HepG2 (cell line): ENCODE measurements at regions not wholly inside any gene's neighbourhood (a gene's known extent, or its start where the extent isn't known, plus 50 kb on each side); places are given as distances from the start of the nearest gene placed in this dataset.
A peak's percentile ranks its signal among the peaks of the same experiment; 100 is the strongest.
"Not testable (repeated sequence)": the region's sequence is repeated elsewhere in the genome, so short reads cannot be mapped to it uniquely, and the experiment has no call there.

Source experiments
- ATAC-seq: fragments of 200-7000 bp; cut with Tn5 transposase; 3 replicates; pipeline ENCODE4 v1.9.1; 2020; ENCODE audit warnings: mild to moderate bottlenecking, moderate library complexity
- BruUV-seq: library from RNA; stranded (reverse); fragments of 400-500 nt; replicated peaks from 2 replicates; lab custom pipeline; 2021; lab: Mats Ljungman, UMichigan
- CTCF ChIA-PET: fragments of 300-600 bp; formaldehyde crosslinking; extraction: SDS; loops from one replicate; lab custom pipeline; 2021; ENCODE audit warnings: low total read pairs, inconsistent platforms, low intra/inter-chr PET ratio; lab: Yijun Ruan, JAX
- POLR2A ChIA-PET: fragments of 350-600 bp; sonication (Branson Sonifier 250); formaldehyde crosslinking; loops from one replicate; lab custom pipeline; 2020; ENCODE audit warnings: antibody characterized with exemption, inconsistent platforms; lab: Yijun Ruan, JAX
- DNase-seq: peaks from one replicate; pipeline ENCODE4 v3.0.0-alpha.2; 2015; ENCODE audit warnings: low spot score
- FAIRE-seq: peaks from 3 replicates; lab custom pipeline; 2011; peaks lifted over from hg19 to GRCh38; lab: Jason Lieb, UNC
- H2AFZ ChIP-seq: one replicate; pipeline ENCODE4 v1.6.1; 2011; ENCODE audit warnings: low read length, inconsistent platforms
- H3K27ac ChIP-seq: fragments of 300-600 bp; 3 replicates; pipeline ENCODE4 v1.8.0; 2011; ENCODE audit warnings: mixed run types, mild to moderate bottlenecking, mixed read lengths, low read length, inconsistent platforms; ENCODE audit not compliant: insufficient read depth; ENCODE audit errors: extremely low read length
- H3K27me3 ChIP-seq, 2 experiments: fragments of 200-600 bp in 1 of 2; 2 replicates in 1 of 2; 3 replicates in 1 of 2; pipeline versions ENCODE4 v1.6.0 to v1.8.0; 2011; ENCODE audit warnings: low read length in 2 of 2, mild to moderate bottlenecking in 2 of 2, moderate library complexity in 2 of 2, inconsistent platforms in 1 of 2; ENCODE audit not compliant: insufficient read depth in 2 of 2, control insufficient read depth in 1 of 2
- H3K36me3 ChIP-seq, 2 experiments: fragments of 200-600 bp in 1 of 2; replicated peaks in 1 of 2; 2 replicates in 1 of 2; 3 replicates in 1 of 2; pipeline versions ENCODE4 v1.5.1 to v1.8.0; 2011; ENCODE audit warnings: low read length in 2 of 2, inconsistent platforms in 1 of 2; ENCODE audit not compliant: insufficient read depth in 2 of 2, control insufficient read depth in 1 of 2
- H3K4me1 ChIP-seq: 2 replicates; pipeline ENCODE4 v1.5.1; 2012; ENCODE audit warnings: low read length, inconsistent platforms; ENCODE audit not compliant: insufficient read depth
- H3K4me2 ChIP-seq: 2 replicates; pipeline ENCODE4 v1.6.0; 2011; ENCODE audit warnings: low read depth, low read length, inconsistent platforms
- H3K4me3 ChIP-seq, 3 experiments: fragments of 200-600 bp in 1 of 3; sonication (generic), shearing (Covaris generic) in 1 of 3; replicated peaks in 1 of 3; 2 replicates each; pipeline ENCODE4 v1.5.1; 2011 to 2016; ENCODE audit warnings: low read length in 3 of 3, inconsistent platforms in 2 of 3, low read depth in 2 of 3, mild to moderate bottlenecking in 2 of 3, control low read depth in 1 of 3, mixed read lengths in 1 of 3; ENCODE audit not compliant: insufficient read depth in 1 of 3
- H3K79me2 ChIP-seq: one replicate; pipeline ENCODE4 v1.6.1; 2011; ENCODE audit warnings: low read length, inconsistent platforms; ENCODE audit not compliant: insufficient read depth
- H3K9ac ChIP-seq: 2 replicates; pipeline ENCODE4 v1.6.0; 2011; ENCODE audit warnings: mild to moderate bottlenecking, low read depth, low read length, inconsistent platforms; ENCODE audit not compliant: insufficient read depth
- H3K9me3 ChIP-seq: 2 replicates; pipeline ENCODE4 v1.5.1; 2012; ENCODE audit warnings: mild to moderate bottlenecking, low read length
- H4K20me1 ChIP-seq: 2 replicates; pipeline ENCODE4 v1.6.0; 2011; ENCODE audit warnings: inconsistent platforms, mild to moderate bottlenecking, low read length, moderate library complexity; ENCODE audit not compliant: insufficient read depth
- BRF2 ChIP-seq: sonication (generic); formaldehyde crosslinking; IDR thresholded peaks from 2 replicates; pipeline ENCODE4 v1.8.1; 2022; ENCODE audit warnings: mild to moderate bottlenecking, missing genetic modification reagents
- CEBPB ChIP-seq: IDR thresholded peaks from 2 replicates; pipeline ENCODE4 v1.6.1; 2011; ENCODE audit warnings: low read depth, low read length, improper control_type of control experiment, borderline replicate concordance
- MAFK ChIP-seq, 2 experiments: IDR thresholded peaks in 1 of 2; conservative IDR thresholded peaks in 1 of 2; 2 replicates each; pipeline ENCODE4 v1.6.1; 2011; ENCODE audit warnings: improper control_type of control experiment in 2 of 2, low read length in 2 of 2
- WGBS: methylation state at CpG from one replicate; pipeline ENCODE4 v1.1.6; 2017; ENCODE audit warnings: low lambda C conversion rate; 5-methylcytosine and 5-hydroxymethylcytosine counted together
- in situ Hi-C: cut with HindIII; loops from 2 replicates; pipeline ENCODE4 v1.10.0; 2017; ENCODE audit warnings: low pct_unique_long_range_greater_than_20kb; ENCODE audit not compliant: extremely low pct_ligation_motif_present
- intact Hi-C: fragments of 100-400 bp; cut with micrococcal nuclease; formaldehyde crosslinking; loops from one replicate; pipeline ENCODE4 v1.10.0; 2022; ENCODE audit not compliant: unreplicated experiment

- Histone ChIP-seq H3K4me1 (no peaks in the 10 kb centered on the region), H3K79me2 (no peaks in the 10 kb centered on the region), H3K27me3 (no peaks in the 10 kb centered on the region), H4K20me1 (no peaks in the 10 kb centered on the region), H2AFZ (no peak overlapping the region), H3K27ac (no peak overlapping the region), H3K4me3 (no peak overlapping the region), H3K9me3 (peaks cover 26% of the 10 kb centered on the region), H3K9ac (no peak overlapping the region), H3K36me3 (no peaks in the 10 kb centered on the region), H3K4me2 (no peak overlapping the region)
- BruUV-seq = no TSS peak
- 41% methylated on average over 10 of the region's 10 CpGs for WGBS
- TF ChIP-seq CEBPB (peak; percentile 51; the same call in 1 of the 2 replicates), BRF2 (CRISPR knock-in tag) (no peak)
- intact Hi-C loops = no loop called here
- ChIA-PET POLR2A (no interaction called here), CTCF (no interaction called here)
- no peak for DNase-seq
- ATAC-seq = no peak
- in situ Hi-C loops = no loop called here
- FAIRE-seq = no peak
Measured at GRCh38 chr20:60789399-60789798, 462.7 kb upstream of the CDH4 start.

GRCh38 chr20:60790339-60790738 is 461.7 kb upstream of the CDH4 start:
- FAIRE-seq, in situ Hi-C loops: not testable (repeated sequence)
- 62% methylated on average over 3 of the region's 3 CpGs for WGBS

More at GRCh38 chr20:60790339-60790738, 461.7 kb upstream of the CDH4 start:
- H3K4me3 ChIP-seq, H3K36me3 ChIP-seq, H3K27me3 ChIP-seq, BruUV-seq, CTCF ChIA-PET, H3K79me2 ChIP-seq, POLR2A ChIA-PET, H4K20me1 ChIP-seq, H3K4me1 ChIP-seq, H3K27ac ChIP-seq, ATAC-seq, H3K4me2 ChIP-seq, H3K9ac ChIP-seq, DNase-seq, H2AFZ ChIP-seq, intact Hi-C loops: not testable (repeated sequence)
- H3K9me3 ChIP-seq = peaks cover 30% of the 10 kb centered on the region
- TF ChIP-seq MAFK (conservative IDR thresholded peaks at IDR 0.05 in 1 of 2, IDR thresholded peaks at IDR 0.05 in 1 of 2; ENCODE audit: low read length in 2 of 2) = peak; percentile 44 to 77; a peak in 3 of 4 replicates
